Mesodermal cell (in vitro differentiated cells): ENCODE measurements at regions not wholly inside any gene's neighbourhood (a gene's known extent, or its start where the extent isn't known, plus 50 kb on each side); places are given as distances from the start of the nearest gene placed in this dataset.
"Not testable (repeated sequence)": the region's sequence is repeated elsewhere in the genome, so short reads cannot be mapped to it uniquely, and the experiment has no call there.

Source experiments
- H3K27ac ChIP-seq: 2 replicates; pipeline ENCODE4 v1.7.0; 2013; ENCODE audit warnings: mild to moderate bottlenecking, low read depth, low read length, moderate library complexity; ENCODE audit not compliant: severe bottlenecking
- H3K36me3 ChIP-seq: 2 replicates; pipeline ENCODE4 v1.7.1; 2013; ENCODE audit warnings: mild to moderate bottlenecking, low read length, moderate library complexity; ENCODE audit not compliant: control insufficient read depth, insufficient read depth
- H3K4me1 ChIP-seq: one replicate; pipeline ENCODE4 v1.7.1; 2013; ENCODE audit warnings: mild to moderate bottlenecking, low read length; ENCODE audit not compliant: insufficient read depth, control insufficient read depth, poor library complexity, severe bottlenecking
- H3K4me3 ChIP-seq: 2 replicates; pipeline ENCODE4 v1.7.0; 2013; ENCODE audit warnings: low read length, control low read depth, mild to moderate bottlenecking; ENCODE audit not compliant: insufficient read depth, poor library complexity, severe bottlenecking; ENCODE audit errors: extremely low read depth
- H3K9me3 ChIP-seq: 2 replicates; pipeline ENCODE4 v1.7.1; 2013; ENCODE audit warnings: mild to moderate bottlenecking, low read length, moderate library complexity; ENCODE audit not compliant: control insufficient read depth
- WGBS, 2 experiments: methylation state at CpG; one replicate each; pipeline ENCODE4 v1.1.5; 2013; ENCODE audit warnings: missing lambda C conversion rate in 2 of 2; ENCODE audit not compliant: insufficient coverage in 2 of 2; 5-methylcytosine and 5-hydroxymethylcytosine counted together

DNA sequence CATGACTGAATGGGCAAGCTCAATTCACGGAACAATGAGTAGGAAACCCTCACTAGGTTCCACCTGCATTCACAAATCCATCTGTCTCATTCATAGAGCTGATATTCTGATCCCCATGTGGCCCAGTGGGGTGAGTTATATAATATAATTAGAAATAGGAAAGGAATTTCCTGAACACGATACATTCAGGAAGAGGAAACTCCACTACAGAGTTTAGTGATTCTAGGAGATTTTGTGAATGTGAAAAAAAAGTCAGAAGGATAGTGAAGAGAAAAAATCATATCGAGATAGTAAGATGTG is 471.2 kb downstream of the GASK1B start:
- Histone ChIP-seq H3K27ac (no peak overlapping the region), H3K36me3 (no peaks in the 10 kb centered on the region), H3K9me3 (no peaks in the 10 kb centered on the region), H3K4me3 (no peak overlapping the region), H3K4me1 (no peaks in the 10 kb centered on the region)
- 100% methylated on average over 1 of the region's 3 CpGs; no CpG with 5 or more reads in 1 of the 2 experiments for WGBS, 2 experiments

DNA sequence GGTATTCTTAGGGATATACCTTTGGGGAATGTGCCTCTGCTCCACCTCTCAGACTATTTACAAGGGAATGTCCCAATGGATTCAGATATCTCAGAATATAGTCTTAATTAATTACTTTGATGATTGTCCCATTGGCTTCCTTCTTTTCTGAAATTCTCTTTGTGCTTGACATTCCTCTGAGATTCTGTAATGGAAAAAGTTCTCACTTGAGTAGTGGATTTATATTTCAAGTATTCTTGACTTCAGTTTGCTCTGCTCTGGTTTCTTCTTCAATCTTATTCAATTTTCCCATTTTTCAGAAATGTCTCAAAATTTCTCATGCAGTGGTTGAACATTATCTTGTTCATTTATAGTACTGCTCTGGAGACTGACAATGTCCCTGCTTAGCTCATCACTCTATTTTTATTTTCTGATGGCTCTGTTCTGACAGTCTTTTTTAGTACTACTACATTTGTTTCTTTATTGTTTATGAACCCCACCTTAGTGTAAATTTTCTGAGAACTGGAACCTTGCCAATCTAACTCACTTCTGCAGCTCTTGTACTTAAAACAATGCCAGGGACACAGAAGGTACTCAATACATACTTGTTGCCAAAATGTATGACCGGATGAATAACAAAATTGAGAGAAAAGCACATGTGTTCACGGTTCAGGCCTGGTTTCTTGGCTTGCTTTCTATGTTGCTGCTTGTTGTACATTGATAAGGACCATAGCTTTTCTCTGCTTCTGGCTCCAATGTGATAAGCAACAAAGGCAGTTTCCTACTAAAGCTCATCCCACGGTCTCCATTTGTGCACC is 471.7 kb downstream of the GASK1B start:
- Histone ChIP-seq H3K4me3 (no peak overlapping the region), H3K9me3 (no peaks in the 10 kb centered on the region), H3K36me3 (no peaks in the 10 kb centered on the region), H3K4me1 (no peaks in the 10 kb centered on the region), H3K27ac (no peak overlapping the region)
- WGBS, 2 experiments = 94 to 100% methylated on average over 1 to 2 of the region's 3 CpGs

- Histone ChIP-seq H3K4me3 (no peak overlapping the region), H3K36me3 (no peaks in the 10 kb centered on the region), H3K9me3 (no peaks in the 10 kb centered on the region), H3K4me1 (no peaks in the 10 kb centered on the region), H3K27ac (no peak overlapping the region)
- 80% methylated on average over 1 of the region's 1 CpG; no CpG with 5 or more reads in 1 of the 2 experiments for WGBS, 2 experiments
Observed at GRCh38 chr4:157689476-157689875, 468.9 kb downstream of the GRIA2 start.

- Histone ChIP-seq H3K27ac (no peak overlapping the region), H3K4me3 (no peak overlapping the region), H3K9me3 (no peaks in the 10 kb centered on the region), H3K36me3 (no peaks in the 10 kb centered on the region), H3K4me1 (no peaks in the 10 kb centered on the region)
- no CpG with 5 or more reads among the region's 1 CpG for WGBS, 2 experiments
Observed at GRCh38 chr4:157687971-157688370, 467.4 kb downstream of the GRIA2 start.

- H3K4me1 ChIP-seq, H3K27ac ChIP-seq, H3K4me3 ChIP-seq, H3K36me3 ChIP-seq, H3K9me3 ChIP-seq: not testable (repeated sequence)
Observed at GRCh38 chr4:157679326-157679725, 458.8 kb downstream of the GRIA2 start.

- no peak overlapping the region for H3K4me3 ChIP-seq
- H3K4me1 ChIP-seq = no peaks in the 10 kb centered on the region
- H3K9me3 ChIP-seq = peaks cover 4% of the 10 kb centered on the region
- no peaks in the 10 kb centered on the region for H3K36me3 ChIP-seq
- 89 to 94% methylated on average over 3 of the region's 3 CpGs for WGBS, 2 experiments
- no peak overlapping the region for H3K27ac ChIP-seq
Observed at GRCh38 chr4:157678478-157678877, 457.9 kb downstream of the GRIA2 start.

- H3K27ac ChIP-seq = no peak overlapping the region
- H3K9me3 ChIP-seq = peaks cover 4% of the 10 kb centered on the region
- H3K4me1 ChIP-seq = no peaks in the 10 kb centered on the region
- WGBS, 2 experiments = 73 to 88% methylated on average over 5 of the region's 6 CpGs
- no peaks in the 10 kb centered on the region for H3K36me3 ChIP-seq
- no peak overlapping the region for H3K4me3 ChIP-seq
Observed at GRCh38 chr4:157674699-157675098, 454.2 kb downstream of the GRIA2 start.

- no peak overlapping the region for H3K4me3 ChIP-seq
- H3K36me3 ChIP-seq = no peaks in the 10 kb centered on the region
- H3K27ac ChIP-seq = no peak overlapping the region
- H3K4me1 ChIP-seq = no peaks in the 10 kb centered on the region
- H3K9me3 ChIP-seq = no peaks in the 10 kb centered on the region
Observed at GRCh38 chr4:157667836-157668235, 447.3 kb downstream of the GRIA2 start.

DNA sequence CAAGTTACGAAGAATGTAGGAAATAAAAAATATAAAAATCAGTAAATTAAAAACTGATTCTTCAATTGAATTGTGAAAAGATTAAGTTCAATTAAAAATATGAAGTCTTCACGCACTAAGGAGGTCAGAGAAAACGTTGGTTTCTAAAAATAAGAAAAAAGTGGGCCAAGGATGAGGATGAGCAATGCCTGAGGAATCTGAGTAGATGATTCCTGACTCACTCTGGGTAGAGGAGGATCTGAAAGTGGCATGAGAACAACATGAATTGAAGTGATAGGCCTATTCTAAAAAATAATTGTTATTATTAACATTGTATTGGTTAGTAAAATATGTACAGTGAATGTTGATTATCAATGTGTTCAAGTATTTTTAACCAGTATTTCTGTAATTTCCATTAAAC is 444.2 kb downstream of the GRIA2 start:
- H3K36me3 ChIP-seq = no peaks in the 10 kb centered on the region
- WGBS, 2 experiments = 44 to 50% methylated on average over 2 of the region's 3 CpGs
- H3K9me3 ChIP-seq = no peaks in the 10 kb centered on the region
- no peak overlapping the region for H3K27ac ChIP-seq
- H3K4me1 ChIP-seq = no peaks in the 10 kb centered on the region
- H3K4me3 ChIP-seq = no peak overlapping the region

DNA sequence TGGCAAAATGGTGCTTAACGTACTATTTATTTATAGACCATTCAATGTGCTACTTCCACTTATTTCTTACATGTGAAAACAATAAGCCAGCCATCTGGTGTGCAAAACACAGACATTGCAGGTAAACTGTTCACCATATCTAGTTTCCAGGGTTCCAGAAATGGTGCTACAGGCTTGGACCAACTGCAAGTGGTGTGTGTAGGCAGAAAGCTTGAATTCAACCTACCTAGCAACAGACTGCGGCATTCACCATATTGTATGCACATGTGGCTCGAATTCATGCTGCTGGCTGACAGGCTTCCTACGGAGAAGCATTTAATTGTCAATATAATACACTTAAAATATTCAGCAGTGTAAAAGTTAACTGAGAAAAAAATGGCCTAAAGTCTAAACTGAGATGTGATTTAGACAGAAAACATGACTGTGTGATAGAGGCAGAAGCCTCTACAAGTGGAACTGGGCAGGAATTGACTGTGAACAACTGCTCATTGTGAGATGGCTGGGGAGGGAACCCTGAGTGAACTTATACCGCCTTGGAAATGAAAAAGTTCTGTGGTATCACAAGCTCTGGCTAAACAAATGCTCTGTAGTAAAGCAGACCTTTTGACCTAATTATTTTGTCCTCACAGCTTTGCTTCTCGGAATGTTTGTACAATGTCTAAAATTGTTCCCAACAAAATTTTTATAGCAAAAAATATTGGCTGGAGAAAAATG is 434.7 kb downstream of the GRIA2 start:
- H3K27ac ChIP-seq = no peak overlapping the region
- no peaks in the 10 kb centered on the region for H3K36me3 ChIP-seq
- H3K9me3 ChIP-seq = no peaks in the 10 kb centered on the region
- no peaks in the 10 kb centered on the region for H3K4me1 ChIP-seq
- no peak overlapping the region for H3K4me3 ChIP-seq
- 87 to 91% methylated on average over 2 to 3 of the region's 6 CpGs for WGBS, 2 experiments

GRCh38 chr4:157643257-157643656 is 422.7 kb downstream of the GRIA2 start:
- H3K9me3 ChIP-seq = no peaks in the 10 kb centered on the region
- no peaks in the 10 kb centered on the region for H3K4me1 ChIP-seq
- H3K36me3 ChIP-seq = no peaks in the 10 kb centered on the region
- no peak overlapping the region for H3K27ac ChIP-seq
- no peak overlapping the region for H3K4me3 ChIP-seq
